ENCODE measurements at regions not wholly inside any gene's neighbourhood (a gene's known extent, or its start where the extent isn't known, plus 50 kb on each side); places are given as distances from the start of the nearest gene placed in this dataset.

DNA sequence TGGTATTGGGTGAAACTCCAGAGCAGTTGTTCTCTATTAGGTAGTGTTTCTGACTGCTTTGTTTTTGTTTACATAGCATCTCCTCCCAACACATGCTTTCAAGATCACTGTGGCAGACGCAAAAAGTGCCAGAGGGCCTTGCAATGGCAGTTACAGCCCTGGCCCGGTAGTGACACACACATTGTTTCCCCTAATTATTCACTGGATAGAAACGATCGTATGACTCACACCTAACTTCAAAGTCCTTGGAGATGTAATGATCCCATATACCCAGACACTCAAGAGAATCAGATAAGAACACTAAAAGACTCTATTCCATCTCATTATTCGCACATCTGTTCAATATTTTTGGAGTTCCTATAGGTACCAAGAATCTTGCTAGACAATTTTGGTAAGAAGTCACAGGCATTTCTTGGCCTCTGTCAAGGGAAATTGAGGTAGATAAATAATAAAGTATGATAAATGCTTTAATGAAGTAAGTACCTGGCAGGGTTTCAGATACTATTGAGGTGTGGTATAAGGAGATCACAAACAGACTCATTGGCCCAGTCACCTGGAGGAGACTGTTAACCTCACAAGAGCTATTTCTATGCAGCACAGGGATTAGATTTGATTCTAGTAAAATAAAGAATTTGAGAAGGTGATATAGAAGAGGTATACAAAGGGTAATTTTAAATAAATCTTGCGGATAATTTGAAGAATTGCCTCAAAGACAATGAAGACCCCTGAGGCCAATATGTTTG is 485.3 kb downstream of the SLITRK6 start:
- in situ Hi-C loops (cut with MboI) (no loop called here), intact Hi-C loops (cut with micrococcal nuclease; ENCODE audit: unreplicated experiment) (no loop called here)
- no peaks in the 10 kb centered on the region for H3K4me1 ChIP-seq (ENCODE audit: control insufficient read depth, insufficient read depth, low read length)
- no peak for FAIRE-seq
- ATAC-seq, result no peak
- no peak overlapping the region for H2AFZ ChIP-seq (ENCODE audit: control insufficient read depth, low read depth, low read length)
- H3K79me2 ChIP-seq (ENCODE audit: control insufficient read depth, insufficient read depth, low read length), result no peaks in the 10 kb centered on the region
- H3K36me3 ChIP-seq (ENCODE audit: control insufficient read depth in 2 of 2, insufficient read depth in 2 of 2, low read length in 1 of 2), result no peaks in the 10 kb centered on the region
- no peak for DNase-seq (ENCODE audit: low read depth, low spot score)
- RAD21 ChIA-PET (ENCODE audit: unreplicated experiment), result no interaction called here
- SMC1A ChIA-PET (ENCODE audit: uncharacterized antibody, unreplicated experiment), result interaction anchor here (1.1 kb wide), 2 partner anchors 12 to 72 kb away, joined by 3 read pairs; no protein-coding TSS in a partner anchor
- WGBS (ENCODE audit: insufficient coverage, insufficient replicate concordance, low lambda C conversion rate, missing lambda C conversion rate), result 21% methylated on average over 6 of the region's 6 CpGs
- no peaks in the 10 kb centered on the region for H4K20me1 ChIP-seq (ENCODE audit: control insufficient read depth, insufficient read depth)
- CTCF ChIA-PET, result no interaction called here
- no peak overlapping the region for H3K4me3 ChIP-seq
- no TSS peak for BruUV-seq (replicated peaks)
- H3K9me3 ChIP-seq (replicated peaks; ENCODE audit: control insufficient read depth, insufficient read depth, low read length), result no peaks in the 10 kb centered on the region
- H3K27me3 ChIP-seq (replicated peaks in 1 of 2; ENCODE audit: control insufficient read depth in 2 of 2, insufficient read depth in 2 of 2, low read length in 1 of 2), result no peaks in the 10 kb centered on the region
- H3K27ac ChIP-seq (ENCODE audit: control insufficient read depth, insufficient read depth), result no peak overlapping the region
- no peak overlapping the region for H3K4me2 ChIP-seq (ENCODE audit: control insufficient read depth, insufficient read depth)
- H3K9ac ChIP-seq (ENCODE audit: control insufficient read depth, insufficient read depth, low read length), result no peak overlapping the region
- POLR2A ChIA-PET, result no interaction called here
- TF ChIP-seq POLR2A (IDR thresholded peaks at IDR 0.05; ENCODE audit: low read depth, low read length) (no peak), EED (IDR thresholded peaks at IDR 0.05; ENCODE audit: low read depth) (no peak), LARP7 (IDR thresholded peaks at IDR 0.05) (no peak), RAD51 (IDR thresholded peaks at IDR 0.05) (no peak), SUZ12 (IDR thresholded peaks at IDR 0.05; ENCODE audit: unreplicated experiment) (no peak), RAD21 (IDR thresholded peaks at IDR 0.05; ENCODE audit: insufficient read depth, low read depth, low read length) (no peak), FOXM1 (IDR thresholded peaks at IDR 0.05; ENCODE audit: low read depth, low read length) (no peak), BMI1 (IDR thresholded peaks at IDR 0.05; ENCODE audit: borderline replicate concordance) (no peak), MEF2A (IDR thresholded peaks at IDR 0.05; ENCODE audit: insufficient read depth, low read depth, low read length) (no peak), BRCA1 (IDR thresholded peaks at IDR 0.05; ENCODE audit: low read depth, low read length) (no peak), YBX1 (IDR thresholded peaks at IDR 0.05) (no peak), TCF7 (IDR thresholded peaks at IDR 0.05; ENCODE audit: borderline replicate concordance) (no peak)
- TF ChIP-seq, protein P1, sequence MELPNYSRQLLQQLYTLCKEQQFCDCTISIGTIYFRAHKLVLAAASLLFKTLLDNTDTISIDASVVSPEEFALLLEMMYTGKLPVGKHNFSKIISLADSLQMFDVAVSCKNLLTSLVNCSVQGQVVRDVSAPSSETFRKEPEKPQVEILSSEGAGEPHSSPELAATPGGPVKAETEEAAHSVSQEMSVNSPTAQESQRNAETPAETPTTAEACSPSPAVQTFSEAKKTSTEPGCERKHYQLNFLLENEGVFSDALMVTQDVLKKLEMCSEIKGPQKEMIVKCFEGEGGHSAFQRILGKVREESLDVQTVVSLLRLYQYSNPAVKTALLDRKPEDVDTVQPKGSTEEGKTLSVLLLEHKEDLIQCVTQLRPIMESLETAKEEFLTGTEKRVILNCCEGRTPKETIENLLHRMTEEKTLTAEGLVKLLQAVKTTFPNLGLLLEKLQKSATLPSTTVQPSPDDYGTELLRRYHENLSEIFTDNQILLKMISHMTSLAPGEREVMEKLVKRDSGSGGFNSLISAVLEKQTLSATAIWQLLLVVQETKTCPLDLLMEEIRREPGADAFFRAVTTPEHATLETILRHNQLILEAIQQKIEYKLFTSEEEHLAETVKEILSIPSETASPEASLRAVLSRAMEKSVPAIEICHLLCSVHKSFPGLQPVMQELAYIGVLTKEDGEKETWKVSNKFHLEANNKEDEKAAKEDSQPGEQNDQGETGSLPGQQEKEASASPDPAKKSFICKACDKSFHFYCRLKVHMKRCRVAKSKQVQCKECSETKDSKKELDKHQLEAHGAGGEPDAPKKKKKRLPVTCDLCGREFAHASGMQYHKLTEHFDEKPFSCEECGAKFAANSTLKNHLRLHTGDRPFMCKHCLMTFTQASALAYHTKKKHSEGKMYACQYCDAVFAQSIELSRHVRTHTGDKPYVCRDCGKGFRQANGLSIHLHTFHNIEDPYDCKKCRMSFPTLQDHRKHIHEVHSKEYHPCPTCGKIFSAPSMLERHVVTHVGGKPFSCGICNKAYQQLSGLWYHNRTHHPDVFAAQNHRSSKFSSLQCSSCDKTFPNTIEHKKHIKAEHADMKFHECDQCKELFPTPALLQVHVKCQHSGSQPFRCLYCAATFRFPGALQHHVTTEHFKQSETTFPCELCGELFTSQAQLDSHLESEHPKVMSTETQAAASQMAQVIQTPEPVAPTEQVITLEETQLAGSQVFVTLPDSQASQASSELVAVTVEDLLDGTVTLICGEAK (IDR thresholded peaks at IDR 0.05; ENCODE audit: borderline replicate concordance), result no peak
- TF ChIP-seq, protein P2, sequence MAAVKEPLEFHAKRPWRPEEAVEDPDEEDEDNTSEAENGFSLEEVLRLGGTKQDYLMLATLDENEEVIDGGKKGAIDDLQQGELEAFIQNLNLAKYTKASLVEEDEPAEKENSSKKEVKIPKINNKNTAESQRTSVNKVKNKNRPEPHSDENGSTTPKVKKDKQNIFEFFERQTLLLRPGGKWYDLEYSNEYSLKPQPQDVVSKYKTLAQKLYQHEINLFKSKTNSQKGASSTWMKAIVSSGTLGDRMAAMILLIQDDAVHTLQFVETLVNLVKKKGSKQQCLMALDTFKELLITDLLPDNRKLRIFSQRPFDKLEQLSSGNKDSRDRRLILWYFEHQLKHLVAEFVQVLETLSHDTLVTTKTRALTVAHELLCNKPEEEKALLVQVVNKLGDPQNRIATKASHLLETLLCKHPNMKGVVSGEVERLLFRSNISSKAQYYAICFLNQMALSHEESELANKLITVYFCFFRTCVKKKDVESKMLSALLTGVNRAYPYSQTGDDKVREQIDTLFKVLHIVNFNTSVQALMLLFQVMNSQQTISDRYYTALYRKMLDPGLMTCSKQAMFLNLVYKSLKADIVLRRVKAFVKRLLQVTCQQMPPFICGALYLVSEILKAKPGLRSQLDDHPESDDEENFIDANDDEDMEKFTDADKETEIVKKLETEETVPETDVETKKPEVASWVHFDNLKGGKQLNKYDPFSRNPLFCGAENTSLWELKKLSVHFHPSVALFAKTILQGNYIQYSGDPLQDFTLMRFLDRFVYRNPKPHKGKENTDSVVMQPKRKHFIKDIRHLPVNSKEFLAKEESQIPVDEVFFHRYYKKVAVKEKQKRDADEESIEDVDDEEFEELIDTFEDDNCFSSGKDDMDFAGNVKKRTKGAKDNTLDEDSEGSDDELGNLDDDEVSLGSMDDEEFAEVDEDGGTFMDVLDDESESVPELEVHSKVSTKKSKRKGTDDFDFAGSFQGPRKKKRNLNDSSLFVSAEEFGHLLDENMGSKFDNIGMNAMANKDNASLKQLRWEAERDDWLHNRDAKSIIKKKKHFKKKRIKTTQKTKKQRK (IDR thresholded peaks at IDR 0.05; ENCODE audit: low read depth, low read length), result no peak
- TF ChIP-seq, protein P3, sequence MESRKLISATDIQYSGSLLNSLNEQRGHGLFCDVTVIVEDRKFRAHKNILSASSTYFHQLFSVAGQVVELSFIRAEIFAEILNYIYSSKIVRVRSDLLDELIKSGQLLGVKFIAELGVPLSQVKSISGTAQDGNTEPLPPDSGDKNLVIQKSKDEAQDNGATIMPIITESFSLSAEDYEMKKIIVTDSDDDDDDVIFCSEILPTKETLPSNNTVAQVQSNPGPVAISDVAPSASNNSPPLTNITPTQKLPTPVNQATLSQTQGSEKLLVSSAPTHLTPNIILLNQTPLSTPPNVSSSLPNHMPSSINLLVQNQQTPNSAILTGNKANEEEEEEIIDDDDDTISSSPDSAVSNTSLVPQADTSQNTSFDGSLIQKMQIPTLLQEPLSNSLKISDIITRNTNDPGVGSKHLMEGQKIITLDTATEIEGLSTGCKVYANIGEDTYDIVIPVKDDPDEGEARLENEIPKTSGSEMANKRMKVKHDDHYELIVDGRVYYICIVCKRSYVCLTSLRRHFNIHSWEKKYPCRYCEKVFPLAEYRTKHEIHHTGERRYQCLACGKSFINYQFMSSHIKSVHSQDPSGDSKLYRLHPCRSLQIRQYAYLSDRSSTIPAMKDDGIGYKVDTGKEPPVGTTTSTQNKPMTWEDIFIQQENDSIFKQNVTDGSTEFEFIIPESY (IDR thresholded peaks at IDR 0.05), result no peak
